MCF 10A (cell line): ENCODE measurements at regions not wholly inside any gene's neighbourhood (a gene's known extent, or its start where the extent isn't known, plus 50 kb on each side); places are given as distances from the start of the nearest gene placed in this dataset.

Experiments
- BruUV-seq: library from RNA; stranded (reverse); fragments of 400-500 nt; replicated peaks from 2 replicates; lab custom pipeline; 2021; lab: Mats Ljungman, UMichigan
- CTCF ChIA-PET: fragments of 300-600 bp; sonication (Branson Sonifier 250); formaldehyde crosslinking; extraction: SDS; loops from one replicate; lab custom pipeline; 2021; ENCODE audit warnings: antibody characterized with exemption, inconsistent platforms; lab: Yijun Ruan, JAX
- POLR2A ChIA-PET: fragments of 300-600, 350-650 bp; sonication (Branson Sonifier 250); formaldehyde crosslinking; extraction: SDS; loops from one replicate; lab custom pipeline; 2020; ENCODE audit warnings: antibody characterized with exemption, inconsistent platforms; lab: Yijun Ruan, JAX
- DNase-seq: peaks from one replicate; pipeline ENCODE4 v3.0.0-alpha.2; 2018; ENCODE audit not compliant: unreplicated experiment
- H3K27ac Mint-ChIP-seq: one replicate; pipeline ENCODE4 v1.8.0; 2022; ENCODE audit warnings: mild to moderate bottlenecking, low read depth, mixed read lengths; ENCODE audit not compliant: unreplicated experiment
- H3K27me3 Mint-ChIP-seq: one replicate; pipeline ENCODE4 v1.8.0; 2022; ENCODE audit warnings: mixed read lengths; ENCODE audit not compliant: insufficient read depth, unreplicated experiment
- H3K36me3 Mint-ChIP-seq: one replicate; pipeline ENCODE4 v1.8.0; 2022; ENCODE audit warnings: mild to moderate bottlenecking, moderate library complexity, mixed read lengths; ENCODE audit not compliant: insufficient read depth, unreplicated experiment
- H3K4me1 Mint-ChIP-seq: one replicate; pipeline ENCODE4 v1.8.0; 2022; ENCODE audit warnings: mixed read lengths; ENCODE audit not compliant: insufficient read depth, unreplicated experiment
- H3K4me3 Mint-ChIP-seq: one replicate; pipeline ENCODE4 v1.8.0; 2022; ENCODE audit warnings: mild to moderate bottlenecking, moderate library complexity, mixed read lengths; ENCODE audit not compliant: unreplicated experiment
- H3K9me3 Mint-ChIP-seq: one replicate; pipeline ENCODE4 v1.8.0; 2022; ENCODE audit warnings: mixed read lengths; ENCODE audit not compliant: unreplicated experiment
- intact Hi-C: fragments of 100-400 bp; cut with micrococcal nuclease; formaldehyde crosslinking; loops from 2 replicates; pipeline ENCODE4 v1.14.1; 2022
- TF ChIP-seq, protein P1 (sequence below): fragments of 200-600 bp; IDR thresholded peaks from one replicate; pipeline ENCODE4 v1.8.0; 2022; ENCODE audit warnings: antibody characterized with exemption, mild to moderate bottlenecking; ENCODE audit not compliant: unreplicated experiment

- H3K27me3 Mint-ChIP-seq, result no peaks in the 10 kb centered on the region
- no TSS peak for BruUV-seq
- no peak overlapping the region for H3K27ac Mint-ChIP-seq
- H3K36me3 Mint-ChIP-seq, result no peaks in the 10 kb centered on the region
- ChIA-PET CTCF (no interaction called here), POLR2A (interaction anchor here (0.8 kb wide), 1 partner anchor 12 kb away, joined by 5 read pairs; no protein-coding TSS in a partner anchor)
- peak; percentile 53 for DNase-seq
- intact Hi-C loops, result no loop called here
- TF ChIP-seq, protein P1, sequence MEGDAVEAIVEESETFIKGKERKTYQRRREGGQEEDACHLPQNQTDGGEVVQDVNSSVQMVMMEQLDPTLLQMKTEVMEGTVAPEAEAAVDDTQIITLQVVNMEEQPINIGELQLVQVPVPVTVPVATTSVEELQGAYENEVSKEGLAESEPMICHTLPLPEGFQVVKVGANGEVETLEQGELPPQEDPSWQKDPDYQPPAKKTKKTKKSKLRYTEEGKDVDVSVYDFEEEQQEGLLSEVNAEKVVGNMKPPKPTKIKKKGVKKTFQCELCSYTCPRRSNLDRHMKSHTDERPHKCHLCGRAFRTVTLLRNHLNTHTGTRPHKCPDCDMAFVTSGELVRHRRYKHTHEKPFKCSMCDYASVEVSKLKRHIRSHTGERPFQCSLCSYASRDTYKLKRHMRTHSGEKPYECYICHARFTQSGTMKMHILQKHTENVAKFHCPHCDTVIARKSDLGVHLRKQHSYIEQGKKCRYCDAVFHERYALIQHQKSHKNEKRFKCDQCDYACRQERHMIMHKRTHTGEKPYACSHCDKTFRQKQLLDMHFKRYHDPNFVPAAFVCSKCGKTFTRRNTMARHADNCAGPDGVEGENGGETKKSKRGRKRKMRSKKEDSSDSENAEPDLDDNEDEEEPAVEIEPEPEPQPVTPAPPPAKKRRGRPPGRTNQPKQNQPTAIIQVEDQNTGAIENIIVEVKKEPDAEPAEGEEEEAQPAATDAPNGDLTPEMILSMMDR, result no peak
- peak overlapping the region; percentile 40 for H3K4me3 Mint-ChIP-seq
- H3K9me3 Mint-ChIP-seq, result no peaks in the 10 kb centered on the region
- peaks cover 24% of the 10 kb centered on the region for H3K4me1 Mint-ChIP-seq
Observed at GRCh38 chr12:67593041-67593440, 55.5 kb upstream of the DYRK2 start.

DNA sequence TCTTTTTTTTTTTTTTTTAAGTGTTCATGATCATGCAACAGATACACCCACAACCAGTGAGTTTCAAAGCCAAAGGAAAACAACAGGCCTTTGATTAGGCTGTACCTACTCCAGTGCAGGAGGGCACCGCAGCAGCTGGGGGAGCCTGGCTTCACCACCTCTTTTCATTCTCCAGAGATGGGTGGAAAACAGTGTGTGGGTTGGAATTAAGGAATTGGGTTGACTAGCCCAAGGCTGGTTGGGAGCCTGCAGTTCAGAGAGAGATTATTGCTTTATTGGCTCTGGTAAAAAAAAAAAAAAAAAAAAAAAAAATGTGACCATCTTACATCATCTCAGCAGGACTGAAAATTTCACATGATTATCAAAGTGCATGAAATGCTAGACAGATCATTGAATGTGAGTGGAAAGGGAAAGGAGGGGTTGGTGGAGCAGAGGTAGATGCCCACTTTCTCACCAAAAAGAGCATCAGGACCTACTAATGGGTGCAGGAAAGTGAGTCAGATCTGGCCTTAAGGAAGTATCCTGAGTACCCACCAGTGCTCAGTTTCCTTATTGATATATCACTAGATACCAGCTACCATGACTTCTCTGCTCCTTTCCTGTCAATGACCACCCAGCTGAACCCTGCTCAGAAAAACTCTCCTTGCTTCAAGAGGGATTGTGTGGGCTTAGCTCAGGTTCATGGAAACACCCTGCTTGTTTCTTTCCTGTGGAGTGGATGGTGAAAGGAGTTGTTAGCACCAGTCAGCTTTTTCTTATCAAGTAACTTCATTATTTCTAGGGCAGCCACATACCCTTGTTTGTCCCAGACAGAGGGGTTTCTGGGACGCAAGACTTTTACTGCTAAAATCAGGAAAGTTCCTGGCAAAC lies 54.8 kb upstream of the DYRK2 start:
- Mint-ChIP-seq H3K36me3 (no peaks in the 10 kb centered on the region), H3K27me3 (no peaks in the 10 kb centered on the region), H3K27ac (no peak overlapping the region), H3K4me1 (peaks cover 24% of the 10 kb centered on the region), H3K9me3 (no peaks in the 10 kb centered on the region), H3K4me3 (no peak overlapping the region)
- no TSS peak for BruUV-seq
- TF ChIP-seq, protein P1, result no peak
- CTCF ChIA-PET, result interaction anchor here (1.0 kb wide), 1 partner anchor 24 kb away, joined by 3 read pairs; no protein-coding TSS in a partner anchor
- no peak for DNase-seq
- intact Hi-C loops, result no loop called here
- POLR2A ChIA-PET, result interaction anchor here (0.8 kb wide), 1 partner anchor 11 kb away, joined by 5 read pairs; no protein-coding TSS in a partner anchor

DNA sequence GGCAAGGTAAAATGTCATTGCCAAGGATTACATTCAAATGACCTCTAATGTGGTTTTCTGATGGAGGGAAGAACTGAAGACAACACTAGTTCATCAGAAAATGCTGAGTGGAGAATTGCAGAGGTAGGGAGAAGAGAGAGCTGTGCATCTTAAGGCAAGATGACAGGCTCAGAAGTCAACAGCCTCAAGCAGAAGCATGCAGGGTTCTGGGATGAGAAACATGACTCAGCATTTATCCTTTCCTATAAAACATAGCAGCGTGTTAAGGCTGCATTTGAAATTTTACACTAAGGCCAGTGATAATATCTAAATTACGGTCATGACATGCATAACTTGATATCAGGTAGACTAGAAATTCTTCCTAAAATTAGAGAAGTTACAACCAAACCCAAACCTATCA lies 53.7 kb upstream of the DYRK2 start:
- peak; percentile 26 for DNase-seq
- POLR2A ChIA-PET, result interaction anchor here (1.0 kb wide), 1 partner anchor 28 kb away, joined by 5 read pairs; no protein-coding TSS in a partner anchor
- H3K4me1 Mint-ChIP-seq, result peaks cover 24% of the 10 kb centered on the region
- no peak overlapping the region for H3K27ac Mint-ChIP-seq
- TF ChIP-seq, protein P1, result no peak
- no TSS peak for BruUV-seq
- H3K36me3 Mint-ChIP-seq, result no peaks in the 10 kb centered on the region
- no peaks in the 10 kb centered on the region for H3K27me3 Mint-ChIP-seq
- CTCF ChIA-PET, result interaction anchor here (0.6 to 1.0 kb wide), 5 partner anchors 11 to 647 kb away, joined by 3 to 4 read pairs (median 3); no protein-coding TSS in a partner anchor
- intact Hi-C loops, result no loop called here
- H3K4me3 Mint-ChIP-seq, result no peak overlapping the region
- no peaks in the 10 kb centered on the region for H3K9me3 Mint-ChIP-seq

DNA sequence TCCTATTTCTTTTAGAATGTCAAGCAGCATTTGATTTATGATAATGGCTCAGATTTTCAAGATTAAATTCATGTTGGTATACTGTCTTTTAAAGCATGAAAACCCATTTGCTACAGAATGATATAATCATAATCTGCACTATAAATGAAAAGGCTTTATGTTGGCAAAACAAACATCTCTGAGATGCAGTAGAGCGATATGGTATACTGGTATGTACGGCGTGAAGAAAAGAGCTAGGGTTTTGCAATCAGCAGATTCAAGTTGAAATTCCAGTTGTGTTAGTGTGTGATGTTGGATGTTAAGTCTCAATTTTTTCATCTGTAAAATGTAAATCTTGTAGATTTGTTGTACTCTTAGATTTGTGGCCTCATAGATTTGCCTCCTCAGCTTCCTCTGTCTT lies 53.2 kb upstream of the DYRK2 start:
- H3K9me3 Mint-ChIP-seq, result no peaks in the 10 kb centered on the region
- intact Hi-C loops, result no loop called here
- no peak overlapping the region for H3K27ac Mint-ChIP-seq
- CTCF ChIA-PET, result no interaction called here
- no TSS peak for BruUV-seq
- H3K27me3 Mint-ChIP-seq, result no peaks in the 10 kb centered on the region
- DNase-seq, result no peak
- peaks cover 24% of the 10 kb centered on the region for H3K4me1 Mint-ChIP-seq
- no peak overlapping the region for H3K4me3 Mint-ChIP-seq
- POLR2A ChIA-PET, result no interaction called here
- TF ChIP-seq, protein P1, result no peak
- H3K36me3 Mint-ChIP-seq, result no peaks in the 10 kb centered on the region
